GM23248 (cell line): ENCODE measurements at regions not wholly inside any gene's neighbourhood (a gene's known extent, or its start where the extent isn't known, plus 50 kb on each side); places are given as distances from the start of the nearest gene placed in this dataset.
"Not testable (repeated sequence)": the region's sequence is repeated elsewhere in the genome, so short reads cannot be mapped to it uniquely, and the experiment has no call there.

Source experiments
- DNase-seq: peaks from one replicate; pipeline ENCODE4 v3.0.0-alpha.2; 2015
- H2AFZ ChIP-seq: fragments of 200-600 bp; sonication (generic); 2 replicates; pipeline ENCODE4 v1.6.1; 2016; ENCODE audit warnings: antibody characterized with exemption
- H3F3A ChIP-seq: fragments of 200-600 bp; sonication (generic); 2 replicates; pipeline ENCODE4 v1.6.1; 2016; ENCODE audit warnings: mild to moderate bottlenecking, antibody characterized with exemption, mixed run types; ENCODE audit not compliant: insufficient read depth
- H3K27ac ChIP-seq: fragments of 200-600 bp; sonication (generic); 2 replicates; pipeline ENCODE4 v1.5.1; 2016; ENCODE audit warnings: mild to moderate bottlenecking
- H3K27me3 ChIP-seq: fragments of 200-600 bp; sonication (generic); replicated peaks from 2 replicates; pipeline ENCODE4 v1.6.1; 2016; ENCODE audit warnings: mild to moderate bottlenecking; ENCODE audit not compliant: insufficient read depth
- H3K36me3 ChIP-seq: fragments of 200-600 bp; sonication (generic); 2 replicates; pipeline ENCODE4 v1.6.1; 2016; ENCODE audit warnings: low read depth, mild to moderate bottlenecking
- H3K4me1 ChIP-seq: fragments of 200-600 bp; sonication (generic); 2 replicates; pipeline ENCODE4 v1.6.1; 2016; ENCODE audit warnings: mild to moderate bottlenecking; ENCODE audit not compliant: insufficient read depth
- H3K4me2 ChIP-seq: fragments of 200-600 bp; sonication (generic); one replicate; pipeline ENCODE4 v1.6.1; 2016; ENCODE audit warnings: mild to moderate bottlenecking; ENCODE audit not compliant: unreplicated experiment
- H3K4me3 ChIP-seq: fragments of 200-600 bp; sonication (generic); 2 replicates; pipeline ENCODE4 v1.5.1; 2016; ENCODE audit warnings: mild to moderate bottlenecking
- H3K79me2 ChIP-seq: fragments of 200-600 bp; sonication (generic); 2 replicates; pipeline ENCODE4 v1.6.1; 2016; ENCODE audit warnings: mild to moderate bottlenecking; ENCODE audit not compliant: insufficient read depth
- H3K9ac ChIP-seq: fragments of 200-600 bp; sonication (generic); 2 replicates; pipeline ENCODE4 v1.6.1; 2016; ENCODE audit warnings: mild to moderate bottlenecking
- H3K9me2 ChIP-seq: fragments of 200-600 bp; sonication (generic); 2 replicates; pipeline ENCODE4 v1.6.1; 2016; ENCODE audit warnings: mixed run types, mild to moderate bottlenecking, moderate library complexity; ENCODE audit not compliant: insufficient read depth
- H3K9me3 ChIP-seq: fragments of 200-600 bp; sonication (generic); one replicate; pipeline ENCODE4 v1.6.1; 2017; ENCODE audit warnings: low read depth
- H4K20me1 ChIP-seq: fragments of 200-600 bp; sonication (generic); 2 replicates; pipeline ENCODE4 v1.6.0; 2016; ENCODE audit not compliant: insufficient read depth
- EZH2 ChIP-seq: fragments of 200-600 bp; sonication (generic); IDR thresholded peaks from 2 replicates; pipeline ENCODE4 v1.6.1; 2018; ENCODE audit warnings: antibody characterized with exemption, mild to moderate bottlenecking; ENCODE audit not compliant: insufficient read depth, poor library complexity, severe bottlenecking
- EZH2phosphoT487 ChIP-seq: fragments of 200-600 bp; sonication (generic); IDR thresholded peaks from 2 replicates; pipeline ENCODE4 v1.6.1; 2018; ENCODE audit warnings: antibody characterized with exemption, moderate library complexity, mild to moderate bottlenecking, low read depth; ENCODE audit not compliant: insufficient read depth
- WGBS, 2 experiments: methylation state at CpG; one replicate each; pipeline ENCODE4 v1.1.6; 2015 to 2017; ENCODE audit warnings: low lambda C conversion rate in 2 of 2, low coverage in 1 of 2; ENCODE audit errors: missing lambda C conversion rate in 2 of 2; 5-methylcytosine and 5-hydroxymethylcytosine counted together
- in situ Hi-C: fragments of 300-500 bp; cut with MboI; formaldehyde crosslinking; loops from 2 replicates; pipeline ENCODE4 v1.15.0; 2020

- no peak for TF ChIP-seq EZH2phosphoT487
- no peak for TF ChIP-seq EZH2
- no peak overlapping the region for H3K4me3 ChIP-seq
- H2AFZ ChIP-seq: no peak overlapping the region
- H3K36me3 ChIP-seq: no peaks in the 10 kb centered on the region
- no peaks in the 10 kb centered on the region for H4K20me1 ChIP-seq
- H3K27ac ChIP-seq: no peak overlapping the region
- H3K27me3 ChIP-seq: no peaks in the 10 kb centered on the region
- no peak overlapping the region for H3K4me2 ChIP-seq
- no peaks in the 10 kb centered on the region for H3F3A ChIP-seq
- H3K4me1 ChIP-seq: no peaks in the 10 kb centered on the region
- no peaks in the 10 kb centered on the region for H3K9me3 ChIP-seq
- no peak overlapping the region for H3K9ac ChIP-seq
- no peaks in the 10 kb centered on the region for H3K9me2 ChIP-seq
- no peaks in the 10 kb centered on the region for H3K79me2 ChIP-seq
- DNase-seq: no peak
- WGBS, 2 experiments: 0 to 3% methylated on average over 4 of the region's 4 CpGs
- in situ Hi-C loops: no loop called here
Observed at GRCh38 chr13:18714889-18715288, 466.7 kb downstream of the TUBA3C start.

DNA sequence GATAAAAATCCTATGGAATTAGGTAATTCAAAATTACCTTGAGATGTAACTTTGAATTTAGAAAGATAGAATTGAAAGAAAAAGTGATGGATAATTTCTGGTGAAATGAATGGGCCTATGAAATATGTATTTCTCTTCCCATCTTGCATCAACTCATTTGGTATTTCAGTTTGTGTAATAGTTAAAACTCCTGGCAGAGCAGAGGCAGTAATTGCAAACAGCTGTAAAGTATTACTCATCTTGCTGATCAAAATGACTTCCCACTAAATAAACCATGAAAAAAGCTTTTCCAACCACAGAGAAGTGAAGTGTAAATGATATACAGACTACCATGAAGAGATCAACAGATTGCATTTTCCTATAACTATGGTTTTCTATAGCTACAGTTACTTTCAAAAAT is 471.0 kb downstream of the TUBA3C start:
- H4K20me1 ChIP-seq, H3K36me3 ChIP-seq, H3K79me2 ChIP-seq, H3K27me3 ChIP-seq, H3K27ac ChIP-seq, in situ Hi-C loops, DNase-seq, H3F3A ChIP-seq, H3K9me3 ChIP-seq, H3K9ac ChIP-seq, H2AFZ ChIP-seq, H3K4me3 ChIP-seq, H3K4me1 ChIP-seq, H3K4me2 ChIP-seq, H3K9me2 ChIP-seq: not testable (repeated sequence)

GRCh38 chr13:18706538-18706937 is 475.1 kb downstream of the TUBA3C start:
- H4K20me1 ChIP-seq, H3K4me3 ChIP-seq, H3K9me3 ChIP-seq, H3F3A ChIP-seq, H3K27ac ChIP-seq, H3K9me2 ChIP-seq, H3K79me2 ChIP-seq, DNase-seq, H3K9ac ChIP-seq, in situ Hi-C loops, H3K27me3 ChIP-seq, H3K4me1 ChIP-seq, H3K36me3 ChIP-seq, H3K4me2 ChIP-seq, H2AFZ ChIP-seq: not testable (repeated sequence)
- 7 to 10% methylated on average over 4 of the region's 4 CpGs for WGBS, 2 experiments

- WGBS, 2 experiments: 24 to 35% methylated on average over 8 of the region's 8 CpGs
- H3K27me3 ChIP-seq, H3K9me3 ChIP-seq, H3K79me2 ChIP-seq, H4K20me1 ChIP-seq, H3K4me3 ChIP-seq, H3K4me2 ChIP-seq, DNase-seq, H3K36me3 ChIP-seq, H3F3A ChIP-seq, H3K4me1 ChIP-seq, in situ Hi-C loops, H3K27ac ChIP-seq, H3K9me2 ChIP-seq, H3K9ac ChIP-seq, H2AFZ ChIP-seq: not testable (repeated sequence)
Observed at GRCh38 chr13:18702464-18703247, 479.0 kb downstream of the TUBA3C start.

DNA sequence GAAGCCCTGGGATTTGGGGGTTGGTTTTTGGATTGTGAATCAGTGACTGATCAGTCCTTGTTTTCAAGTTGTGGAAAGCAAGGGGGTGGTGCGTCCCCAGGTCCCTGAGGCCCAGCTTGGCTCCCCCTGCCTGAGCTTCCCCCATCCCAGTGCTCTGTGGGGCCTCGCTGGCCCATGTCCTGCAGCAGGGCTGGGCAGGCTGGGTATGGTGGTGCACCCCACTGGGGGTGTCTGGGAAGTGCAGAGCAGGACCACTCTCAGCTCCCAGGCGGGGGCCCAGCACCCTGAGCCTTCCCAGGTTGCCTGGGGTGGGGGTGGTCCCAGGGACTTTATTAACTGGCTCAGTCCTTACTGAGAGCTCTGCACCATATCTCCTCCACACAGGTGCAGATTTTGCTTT is 483.3 kb downstream of the TUBA3C start:
- WGBS, 2 experiments: 0 to 10% methylated on average over 1 to 3 of the region's 3 CpGs

GRCh38 chr13:18697851-18698250 is 483.8 kb downstream of the TUBA3C start:
- H3K27me3 ChIP-seq, DNase-seq, H3K4me3 ChIP-seq, H4K20me1 ChIP-seq, H3K9ac ChIP-seq, H2AFZ ChIP-seq, in situ Hi-C loops, H3F3A ChIP-seq, H3K9me3 ChIP-seq, H3K9me2 ChIP-seq, H3K4me1 ChIP-seq, H3K36me3 ChIP-seq, H3K79me2 ChIP-seq, H3K27ac ChIP-seq, H3K4me2 ChIP-seq: not testable (repeated sequence)
- WGBS, 2 experiments: 10 to 18% methylated on average over 4 to 8 of the region's 8 CpGs

More for the DNA sequence above, 483.3 kb downstream of the TUBA3C start:
- in situ Hi-C loops, DNase-seq, H3K4me1 ChIP-seq, H2AFZ ChIP-seq, H3K36me3 ChIP-seq, H3K27me3 ChIP-seq, H3K9me2 ChIP-seq, H3K9ac ChIP-seq, H4K20me1 ChIP-seq, H3F3A ChIP-seq, H3K79me2 ChIP-seq, H3K9me3 ChIP-seq, H3K4me2 ChIP-seq, H3K27ac ChIP-seq, H3K4me3 ChIP-seq: not testable (repeated sequence)

DNA sequence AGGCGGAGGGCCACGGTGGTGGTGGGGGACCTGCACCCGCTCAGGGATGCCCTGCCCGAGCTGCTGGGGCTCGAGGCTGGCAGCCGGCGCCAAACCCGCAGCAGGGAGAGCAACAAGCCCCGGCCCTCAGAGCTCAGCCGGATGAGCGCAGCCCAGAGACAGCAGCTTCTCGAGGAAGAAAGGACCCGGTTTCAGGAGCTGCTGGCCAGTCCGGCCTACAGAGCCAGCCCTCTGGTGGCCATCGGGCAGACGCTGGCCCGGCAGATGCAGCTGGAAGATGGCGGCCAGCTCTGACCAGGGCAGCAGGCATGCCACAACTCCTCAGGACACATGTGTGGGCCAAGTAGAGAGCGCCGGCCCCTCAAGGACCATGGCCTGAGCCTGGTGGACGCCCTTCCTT is 484.4 kb downstream of the TUBA3C start:
- 51 to 54% methylated on average over 20 to 21 of the region's 21 CpGs for WGBS, 2 experiments
- H4K20me1 ChIP-seq, H3K36me3 ChIP-seq, H3F3A ChIP-seq, H3K9me3 ChIP-seq, H3K27me3 ChIP-seq, H3K9ac ChIP-seq, DNase-seq, in situ Hi-C loops, H3K4me1 ChIP-seq, H3K4me2 ChIP-seq, H3K4me3 ChIP-seq, H3K27ac ChIP-seq, H3K9me2 ChIP-seq, H2AFZ ChIP-seq, H3K79me2 ChIP-seq: not testable (repeated sequence)
